Fibroblast of lung (primary cell): ENCODE measurements at regions not wholly inside any gene's neighbourhood (a gene's known extent, or its start where the extent isn't known, plus 50 kb on each side); places are given as distances from the start of the nearest gene placed in this dataset.
A peak's percentile ranks its signal among the peaks of the same experiment; 100 is the strongest.

Experiments used
- DNase-seq, 2 donors: peaks; one replicate each; pipeline versions ENCODE4 v3.0.0 to v3.0.0-alpha.2; 2010; ENCODE audit warnings: low read depth in 2 of 2
- H2AFZ ChIP-seq: 2 replicates; pipeline ENCODE4 v1.5.1; 2012; ENCODE audit warnings: low read length, control low read depth, inconsistent platforms
- H3K27ac ChIP-seq: 2 replicates; pipeline ENCODE4 v1.5.1; 2011; ENCODE audit warnings: low read length, control low read depth; ENCODE audit not compliant: insufficient read depth
- H3K27me3 ChIP-seq: 2 replicates; pipeline ENCODE4 v1.5.1; 2011; ENCODE audit warnings: mild to moderate bottlenecking, low read length; ENCODE audit not compliant: control insufficient read depth, insufficient read depth
- H3K36me3 ChIP-seq: 2 replicates; pipeline ENCODE4 v1.5.1; 2011; ENCODE audit warnings: low read length; ENCODE audit not compliant: control insufficient read depth, insufficient read depth
- H3K4me1 ChIP-seq: 2 replicates; pipeline ENCODE4 v1.5.1; 2011; ENCODE audit warnings: low read length; ENCODE audit not compliant: control insufficient read depth, insufficient read depth; ENCODE audit errors: extremely low read depth
- H3K4me2 ChIP-seq: 2 replicates; pipeline ENCODE4 v1.5.1; 2011; ENCODE audit warnings: low read length, control low read depth; ENCODE audit not compliant: insufficient read depth; ENCODE audit errors: extremely low read depth
- H3K4me3 ChIP-seq, 4 experiments: fragments of 200-600 bp in 1 of 4; sonication (generic) in 1 of 4; replicated peaks in 1 of 4; 2 replicates each; pipeline ENCODE4 v1.5.1; 2011 to 2016; ENCODE audit warnings: low read length in 4 of 4, low read depth in 3 of 4, mild to moderate bottlenecking in 3 of 4, control low read depth in 2 of 4, inconsistent platforms in 1 of 4, mixed read lengths in 1 of 4; ENCODE audit not compliant: insufficient read depth in 1 of 4; ENCODE audit errors: control extremely low read depth in 1 of 4
- H3K79me2 ChIP-seq: 2 replicates; pipeline ENCODE4 v1.5.1; 2012; ENCODE audit warnings: mild to moderate bottlenecking, low read length, inconsistent platforms; ENCODE audit not compliant: control insufficient read depth, insufficient read depth
- H3K9ac ChIP-seq: 2 replicates; pipeline ENCODE4 v1.5.1; 2011; ENCODE audit warnings: mild to moderate bottlenecking, low read length, control low read depth; ENCODE audit not compliant: insufficient read depth
- H3K9me3 ChIP-seq: 2 replicates; pipeline ENCODE4 v1.5.1; 2012; ENCODE audit warnings: low read depth, low read length; ENCODE audit not compliant: control insufficient read depth, insufficient read depth
- H4K20me1 ChIP-seq: 2 replicates; pipeline ENCODE4 v1.5.1; 2011; ENCODE audit warnings: low read length; ENCODE audit not compliant: control insufficient read depth, insufficient read depth; ENCODE audit errors: extremely low read depth
- CTCF ChIP-seq, 2 donors: IDR thresholded peaks in 1 of 2; conservative IDR thresholded peaks in 1 of 2; 1 replicate in 1 of 2; 2 replicates in 1 of 2; pipeline ENCODE4 v1.5.1; 2011 to 2012; ENCODE audit warnings: low read length in 2 of 2, control low read depth in 1 of 2, inconsistent platforms in 1 of 2, low read depth in 1 of 2, mild to moderate bottlenecking in 1 of 2
- EZH2 ChIP-seq: IDR thresholded peaks from 2 replicates; pipeline ENCODE4 v1.5.1; 2012; ENCODE audit warnings: low read length, control low read depth, mild to moderate bottlenecking; ENCODE audit errors: missing control alignments

- H4K20me1 ChIP-seq = no peaks in the 10 kb centered on the region
- no peaks in the 10 kb centered on the region for H3K9me3 ChIP-seq
- no peaks in the 10 kb centered on the region for H3K4me1 ChIP-seq
- no peak overlapping the region for H3K27ac ChIP-seq
- no peak overlapping the region for H3K4me2 ChIP-seq
- H2AFZ ChIP-seq = no peak overlapping the region
- no peaks in the 10 kb centered on the region for H3K27me3 ChIP-seq
- DNase-seq = no peak
- no peaks in the 10 kb centered on the region for H3K36me3 ChIP-seq
- H3K79me2 ChIP-seq = no peaks in the 10 kb centered on the region
- H3K4me3 ChIP-seq = no peak overlapping the region
- TF ChIP-seq CTCF (conservative IDR thresholded peaks at IDR 0.05 in 1 of 2, IDR thresholded peaks at IDR 0.05 in 1 of 2; ENCODE audit: low read depth in 1 of 2, low read length in 2 of 2) (no peak), EZH2 (no peak)
- no peak overlapping the region for H3K9ac ChIP-seq
Observed at GRCh38 chr9:12965303-12965702, 190.5 kb downstream of the LURAP1L start.

- Histone ChIP-seq H3K36me3 (no peaks in the 10 kb centered on the region), H4K20me1 (no peaks in the 10 kb centered on the region), H3K27me3 (no peaks in the 10 kb centered on the region), H3K27ac (no peak overlapping the region), H3K9me3 (no peaks in the 10 kb centered on the region), H2AFZ (peak overlapping the region; percentile 75), H3K79me2 (no peaks in the 10 kb centered on the region), H3K4me2 (no peak overlapping the region), H3K4me3 (no peak overlapping the region), H3K9ac (no peak overlapping the region), H3K4me1 (no peaks in the 10 kb centered on the region)
- peak in 1 of 2 donors; percentile 36 for DNase-seq
- TF ChIP-seq CTCF (conservative IDR thresholded peaks at IDR 0.05 in 1 of 2, IDR thresholded peaks at IDR 0.05 in 1 of 2; ENCODE audit: low read depth in 1 of 2, low read length in 2 of 2) = no peak
- TF ChIP-seq EZH2 = no peak
Observed at GRCh38 chr9:12968093-12968492, 193.3 kb downstream of the LURAP1L start.

DNA sequence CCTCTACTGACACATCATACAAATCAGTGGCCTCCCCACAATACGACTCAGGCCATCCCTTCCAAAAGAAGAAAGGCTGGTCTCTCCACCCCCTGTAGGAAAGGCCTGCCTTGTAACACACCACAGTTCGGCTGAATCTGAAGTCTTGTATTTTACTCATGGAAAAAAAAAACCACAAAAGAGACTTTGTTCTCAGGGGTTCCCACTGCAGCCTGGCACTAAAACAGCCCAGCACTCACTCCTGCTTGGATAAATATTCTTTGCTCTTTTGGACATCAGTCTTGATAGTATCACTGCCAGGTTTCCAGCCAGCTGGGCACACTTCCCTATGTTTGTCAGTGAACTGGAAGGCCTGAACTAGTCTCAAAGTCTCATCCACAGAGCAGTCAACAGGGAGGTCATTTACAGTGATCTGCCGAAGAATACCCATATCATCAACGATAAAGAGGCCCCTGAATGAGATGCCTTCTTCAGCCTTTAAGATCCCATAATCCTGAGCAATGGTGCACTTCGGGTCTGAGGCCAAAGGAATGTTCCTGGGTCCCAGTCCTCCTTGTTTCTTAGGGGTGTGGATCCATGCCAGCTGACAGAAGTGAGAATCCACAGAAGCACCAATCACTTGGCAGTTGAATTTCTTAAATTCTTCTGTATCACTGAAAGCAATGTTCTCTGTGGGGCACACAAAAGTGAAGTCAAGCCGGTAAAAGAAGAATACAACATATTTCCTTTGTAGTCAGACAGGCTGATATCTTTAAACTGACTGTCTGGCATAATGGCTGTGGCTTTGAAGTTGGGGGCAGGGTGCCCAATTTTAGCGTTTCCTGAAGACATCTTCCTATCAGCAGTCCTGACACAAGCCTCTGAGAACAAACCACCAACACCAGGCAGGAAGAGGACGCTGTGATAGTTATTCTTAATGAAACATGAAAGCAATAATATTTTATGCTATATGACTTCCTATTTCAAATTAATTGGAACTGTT, 198.1 kb downstream of the LURAP1L start:
- H3K4me1 ChIP-seq = no peaks in the 10 kb centered on the region
- peak overlapping the region; percentile 46 for H2AFZ ChIP-seq
- no peaks in the 10 kb centered on the region for H3K79me2 ChIP-seq
- H3K4me2 ChIP-seq = no peak overlapping the region
- H3K9ac ChIP-seq = no peak overlapping the region
- peak in 1 of 2 donors; percentile 48 for DNase-seq
- TF ChIP-seq EZH2 (no peak), CTCF (conservative IDR thresholded peaks at IDR 0.05 in 1 of 2, IDR thresholded peaks at IDR 0.05 in 1 of 2; ENCODE audit: low read depth in 1 of 2, low read length in 2 of 2) (no peak)
- H3K4me3 ChIP-seq = no peak overlapping the region
- no peaks in the 10 kb centered on the region for H3K9me3 ChIP-seq
- no peak overlapping the region for H3K27ac ChIP-seq
- no peaks in the 10 kb centered on the region for H3K27me3 ChIP-seq
- H4K20me1 ChIP-seq = no peaks in the 10 kb centered on the region
- no peaks in the 10 kb centered on the region for H3K36me3 ChIP-seq
